ENCODE measurements at regions not wholly inside any gene's neighbourhood (a gene's known extent, or its start where the extent isn't known, plus 50 kb on each side); places are given as distances from the start of the nearest gene placed in this dataset.

DNA sequence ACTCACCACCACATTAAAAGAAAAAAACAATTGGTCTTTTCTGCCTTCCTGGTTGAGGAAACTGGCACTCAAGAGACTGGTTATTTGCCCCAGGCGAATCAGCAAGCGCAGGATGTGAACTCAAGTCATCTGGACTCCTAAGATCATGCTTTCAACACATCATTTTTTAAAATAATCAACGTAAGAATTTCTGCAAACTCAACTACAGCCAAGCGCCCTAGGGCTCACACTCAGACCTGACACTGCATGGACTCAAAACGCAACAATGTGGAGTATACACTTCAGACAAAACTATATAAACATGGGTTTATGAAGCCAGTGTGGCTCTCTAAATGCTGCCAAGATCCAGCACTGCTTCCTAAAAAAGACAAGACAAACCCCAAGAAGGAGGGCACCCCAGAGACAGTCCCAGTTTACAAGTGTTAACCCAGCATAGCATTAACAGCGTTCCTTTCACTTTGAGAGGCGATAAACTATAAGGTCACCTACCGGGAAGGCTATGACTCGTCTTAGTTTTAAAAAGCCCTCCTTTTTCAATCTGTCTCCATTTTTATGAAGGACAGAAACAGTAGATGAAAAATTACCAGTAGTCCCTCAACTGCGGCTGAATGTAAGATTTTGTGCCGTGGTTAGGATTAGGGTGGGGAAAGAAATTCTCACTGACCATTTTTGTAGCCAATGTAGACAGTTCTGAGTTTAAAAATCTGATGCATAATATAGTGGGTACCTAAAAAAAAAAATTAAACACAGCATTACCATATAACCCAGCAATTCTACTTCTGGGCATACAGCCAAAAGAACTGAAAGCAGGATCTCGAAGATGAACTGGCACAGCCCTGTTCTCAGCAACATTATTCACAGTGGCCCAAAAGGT, 54.8 kb downstream of the SIPA1L2 start (continued):
- TF ChIP-seq, protein P1, sequence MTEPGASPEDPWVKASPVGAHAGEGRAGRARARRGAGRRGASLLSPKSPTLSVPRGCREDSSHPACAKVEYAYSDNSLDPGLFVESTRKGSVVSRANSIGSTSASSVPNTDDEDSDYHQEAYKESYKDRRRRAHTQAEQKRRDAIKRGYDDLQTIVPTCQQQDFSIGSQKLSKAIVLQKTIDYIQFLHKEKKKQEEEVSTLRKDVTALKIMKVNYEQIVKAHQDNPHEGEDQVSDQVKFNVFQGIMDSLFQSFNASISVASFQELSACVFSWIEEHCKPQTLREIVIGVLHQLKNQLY (CRISPR knock-in tag; IDR thresholded peaks at IDR 0.05): no peak
- TF ChIP-seq, protein P2, sequence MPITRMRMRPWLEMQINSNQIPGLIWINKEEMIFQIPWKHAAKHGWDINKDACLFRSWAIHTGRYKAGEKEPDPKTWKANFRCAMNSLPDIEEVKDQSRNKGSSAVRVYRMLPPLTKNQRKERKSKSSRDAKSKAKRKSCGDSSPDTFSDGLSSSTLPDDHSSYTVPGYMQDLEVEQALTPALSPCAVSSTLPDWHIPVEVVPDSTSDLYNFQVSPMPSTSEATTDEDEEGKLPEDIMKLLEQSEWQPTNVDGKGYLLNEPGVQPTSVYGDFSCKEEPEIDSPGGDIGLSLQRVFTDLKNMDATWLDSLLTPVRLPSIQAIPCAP (CRISPR knock-in tag; IDR thresholded peaks at IDR 0.05): no peak

DNA sequence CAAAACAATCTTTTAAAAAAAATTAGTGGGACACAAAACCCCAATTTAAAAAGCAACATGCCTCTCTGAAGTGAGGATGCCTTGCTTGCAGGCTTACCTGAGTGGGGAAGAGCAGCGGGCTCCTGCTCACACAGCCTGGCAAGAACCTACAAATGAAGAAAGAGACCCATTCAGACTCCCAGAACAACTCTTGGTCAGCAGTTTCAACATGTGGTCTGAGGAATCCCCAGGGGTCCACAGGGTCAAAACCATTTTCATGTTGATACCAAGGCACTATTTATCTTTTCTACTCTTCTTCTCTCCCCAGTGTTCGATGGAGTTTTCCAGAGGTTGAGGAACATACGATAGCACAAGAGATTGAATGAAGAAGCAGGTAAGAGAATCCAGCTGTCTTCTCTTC, 55.9 kb downstream of the SIPA1L2 start:
- no peaks in the 10 kb centered on the region for H3K9me3 Mint-ChIP-seq
- ChIA-PET POLR2A (no interaction called here), CTCF (no interaction called here)
- no peaks in the 10 kb centered on the region for H3K36me3 Mint-ChIP-seq
- H3K27ac Mint-ChIP-seq: no peak overlapping the region
- no peak for ATAC-seq
- H3K4me1 Mint-ChIP-seq: peaks cover 63% of the 10 kb centered on the region
- no peak for DNase-seq (ENCODE audit: low spot score)
- H3K4me3 Mint-ChIP-seq: no peak overlapping the region
- H3K27me3 Mint-ChIP-seq (ENCODE audit: low read depth): no peaks in the 10 kb centered on the region; the same call in 1 of the 2 replicates
- TF ChIP-seq, protein P3, sequence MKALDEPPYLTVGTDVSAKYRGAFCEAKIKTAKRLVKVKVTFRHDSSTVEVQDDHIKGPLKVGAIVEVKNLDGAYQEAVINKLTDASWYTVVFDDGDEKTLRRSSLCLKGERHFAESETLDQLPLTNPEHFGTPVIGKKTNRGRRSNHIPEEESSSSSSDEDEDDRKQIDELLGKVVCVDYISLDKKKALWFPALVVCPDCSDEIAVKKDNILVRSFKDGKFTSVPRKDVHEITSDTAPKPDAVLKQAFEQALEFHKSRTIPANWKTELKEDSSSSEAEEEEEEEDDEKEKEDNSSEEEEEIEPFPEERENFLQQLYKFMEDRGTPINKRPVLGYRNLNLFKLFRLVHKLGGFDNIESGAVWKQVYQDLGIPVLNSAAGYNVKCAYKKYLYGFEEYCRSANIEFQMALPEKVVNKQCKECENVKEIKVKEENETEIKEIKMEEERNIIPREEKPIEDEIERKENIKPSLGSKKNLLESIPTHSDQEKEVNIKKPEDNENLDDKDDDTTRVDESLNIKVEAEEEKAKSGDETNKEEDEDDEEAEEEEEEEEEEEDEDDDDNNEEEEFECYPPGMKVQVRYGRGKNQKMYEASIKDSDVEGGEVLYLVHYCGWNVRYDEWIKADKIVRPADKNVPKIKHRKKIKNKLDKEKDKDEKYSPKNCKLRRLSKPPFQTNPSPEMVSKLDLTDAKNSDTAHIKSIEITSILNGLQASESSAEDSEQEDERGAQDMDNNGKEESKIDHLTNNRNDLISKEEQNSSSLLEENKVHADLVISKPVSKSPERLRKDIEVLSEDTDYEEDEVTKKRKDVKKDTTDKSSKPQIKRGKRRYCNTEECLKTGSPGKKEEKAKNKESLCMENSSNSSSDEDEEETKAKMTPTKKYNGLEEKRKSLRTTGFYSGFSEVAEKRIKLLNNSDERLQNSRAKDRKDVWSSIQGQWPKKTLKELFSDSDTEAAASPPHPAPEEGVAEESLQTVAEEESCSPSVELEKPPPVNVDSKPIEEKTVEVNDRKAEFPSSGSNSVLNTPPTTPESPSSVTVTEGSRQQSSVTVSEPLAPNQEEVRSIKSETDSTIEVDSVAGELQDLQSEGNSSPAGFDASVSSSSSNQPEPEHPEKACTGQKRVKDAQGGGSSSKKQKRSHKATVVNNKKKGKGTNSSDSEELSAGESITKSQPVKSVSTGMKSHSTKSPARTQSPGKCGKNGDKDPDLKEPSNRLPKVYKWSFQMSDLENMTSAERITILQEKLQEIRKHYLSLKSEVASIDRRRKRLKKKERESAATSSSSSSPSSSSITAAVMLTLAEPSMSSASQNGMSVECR (CRISPR knock-in tag; IDR thresholded peaks at IDR 0.05; ENCODE audit: borderline replicate concordance): no peak
- no peak for TF ChIP-seq SMAD3 (CRISPR knock-in tag; IDR thresholded peaks at IDR 0.05; ENCODE audit: borderline replicate concordance)
- TF ChIP-seq JAZF1 (CRISPR knock-in tag; IDR thresholded peaks at IDR 0.05): no peak
- TF ChIP-seq, protein P4, sequence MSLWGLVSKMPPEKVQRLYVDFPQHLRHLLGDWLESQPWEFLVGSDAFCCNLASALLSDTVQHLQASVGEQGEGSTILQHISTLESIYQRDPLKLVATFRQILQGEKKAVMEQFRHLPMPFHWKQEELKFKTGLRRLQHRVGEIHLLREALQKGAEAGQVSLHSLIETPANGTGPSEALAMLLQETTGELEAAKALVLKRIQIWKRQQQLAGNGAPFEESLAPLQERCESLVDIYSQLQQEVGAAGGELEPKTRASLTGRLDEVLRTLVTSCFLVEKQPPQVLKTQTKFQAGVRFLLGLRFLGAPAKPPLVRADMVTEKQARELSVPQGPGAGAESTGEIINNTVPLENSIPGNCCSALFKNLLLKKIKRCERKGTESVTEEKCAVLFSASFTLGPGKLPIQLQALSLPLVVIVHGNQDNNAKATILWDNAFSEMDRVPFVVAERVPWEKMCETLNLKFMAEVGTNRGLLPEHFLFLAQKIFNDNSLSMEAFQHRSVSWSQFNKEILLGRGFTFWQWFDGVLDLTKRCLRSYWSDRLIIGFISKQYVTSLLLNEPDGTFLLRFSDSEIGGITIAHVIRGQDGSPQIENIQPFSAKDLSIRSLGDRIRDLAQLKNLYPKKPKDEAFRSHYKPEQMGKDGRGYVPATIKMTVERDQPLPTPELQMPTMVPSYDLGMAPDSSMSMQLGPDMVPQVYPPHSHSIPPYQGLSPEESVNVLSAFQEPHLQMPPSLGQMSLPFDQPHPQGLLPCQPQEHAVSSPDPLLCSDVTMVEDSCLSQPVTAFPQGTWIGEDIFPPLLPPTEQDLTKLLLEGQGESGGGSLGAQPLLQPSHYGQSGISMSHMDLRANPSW (CRISPR knock-in tag; conservative IDR thresholded peaks at IDR 0.05; ENCODE audit: low read depth): no peak
- TF ChIP-seq, protein P1 (CRISPR knock-in tag; IDR thresholded peaks at IDR 0.05): no peak
- TF ChIP-seq, protein P5, sequence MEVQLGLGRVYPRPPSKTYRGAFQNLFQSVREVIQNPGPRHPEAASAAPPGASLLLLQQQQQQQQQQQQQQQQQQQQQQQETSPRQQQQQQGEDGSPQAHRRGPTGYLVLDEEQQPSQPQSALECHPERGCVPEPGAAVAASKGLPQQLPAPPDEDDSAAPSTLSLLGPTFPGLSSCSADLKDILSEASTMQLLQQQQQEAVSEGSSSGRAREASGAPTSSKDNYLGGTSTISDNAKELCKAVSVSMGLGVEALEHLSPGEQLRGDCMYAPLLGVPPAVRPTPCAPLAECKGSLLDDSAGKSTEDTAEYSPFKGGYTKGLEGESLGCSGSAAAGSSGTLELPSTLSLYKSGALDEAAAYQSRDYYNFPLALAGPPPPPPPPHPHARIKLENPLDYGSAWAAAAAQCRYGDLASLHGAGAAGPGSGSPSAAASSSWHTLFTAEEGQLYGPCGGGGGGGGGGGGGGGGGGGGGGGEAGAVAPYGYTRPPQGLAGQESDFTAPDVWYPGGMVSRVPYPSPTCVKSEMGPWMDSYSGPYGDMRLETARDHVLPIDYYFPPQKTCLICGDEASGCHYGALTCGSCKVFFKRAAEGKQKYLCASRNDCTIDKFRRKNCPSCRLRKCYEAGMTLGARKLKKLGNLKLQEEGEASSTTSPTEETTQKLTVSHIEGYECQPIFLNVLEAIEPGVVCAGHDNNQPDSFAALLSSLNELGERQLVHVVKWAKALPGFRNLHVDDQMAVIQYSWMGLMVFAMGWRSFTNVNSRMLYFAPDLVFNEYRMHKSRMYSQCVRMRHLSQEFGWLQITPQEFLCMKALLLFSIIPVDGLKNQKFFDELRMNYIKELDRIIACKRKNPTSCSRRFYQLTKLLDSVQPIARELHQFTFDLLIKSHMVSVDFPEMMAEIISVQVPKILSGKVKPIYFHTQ (CRISPR knock-in tag; IDR thresholded peaks at IDR 0.05): no peak
- TF ChIP-seq FOXP1 (CRISPR knock-in tag; IDR thresholded peaks at IDR 0.05; ENCODE audit: borderline replicate concordance): no peak
- TF ChIP-seq HMGA2 (CRISPR knock-in tag; IDR thresholded peaks at IDR 0.05): no peak
- no peak for TF ChIP-seq TEAD4 (CRISPR knock-in tag; IDR thresholded peaks at IDR 0.05)
- TF ChIP-seq ZBTB21 (CRISPR knock-in tag; IDR thresholded peaks at IDR 0.05; ENCODE audit: borderline replicate concordance): no peak
- TF ChIP-seq, protein P6, sequence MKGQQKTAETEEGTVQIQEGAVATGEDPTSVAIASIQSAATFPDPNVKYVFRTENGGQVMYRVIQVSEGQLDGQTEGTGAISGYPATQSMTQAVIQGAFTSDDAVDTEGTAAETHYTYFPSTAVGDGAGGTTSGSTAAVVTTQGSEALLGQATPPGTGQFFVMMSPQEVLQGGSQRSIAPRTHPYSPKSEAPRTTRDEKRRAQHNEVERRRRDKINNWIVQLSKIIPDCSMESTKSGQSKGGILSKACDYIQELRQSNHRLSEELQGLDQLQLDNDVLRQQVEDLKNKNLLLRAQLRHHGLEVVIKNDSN (CRISPR knock-in tag; IDR thresholded peaks at IDR 0.05): no peak
- TF ChIP-seq, protein P2 (CRISPR knock-in tag; IDR thresholded peaks at IDR 0.05): no peak
- no peak for TF ChIP-seq NR3C1 (CRISPR knock-in tag; conservative IDR thresholded peaks at IDR 0.05; ENCODE audit: low read depth)
- TF ChIP-seq, protein P7, sequence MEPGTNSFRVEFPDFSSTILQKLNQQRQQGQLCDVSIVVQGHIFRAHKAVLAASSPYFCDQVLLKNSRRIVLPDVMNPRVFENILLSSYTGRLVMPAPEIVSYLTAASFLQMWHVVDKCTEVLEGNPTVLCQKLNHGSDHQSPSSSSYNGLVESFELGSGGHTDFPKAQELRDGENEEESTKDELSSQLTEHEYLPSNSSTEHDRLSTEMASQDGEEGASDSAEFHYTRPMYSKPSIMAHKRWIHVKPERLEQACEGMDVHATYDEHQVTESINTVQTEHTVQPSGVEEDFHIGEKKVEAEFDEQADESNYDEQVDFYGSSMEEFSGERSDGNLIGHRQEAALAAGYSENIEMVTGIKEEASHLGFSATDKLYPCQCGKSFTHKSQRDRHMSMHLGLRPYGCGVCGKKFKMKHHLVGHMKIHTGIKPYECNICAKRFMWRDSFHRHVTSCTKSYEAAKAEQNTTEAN (CRISPR knock-in tag; IDR thresholded peaks at IDR 0.05): no peak
- TF ChIP-seq, protein P8, sequence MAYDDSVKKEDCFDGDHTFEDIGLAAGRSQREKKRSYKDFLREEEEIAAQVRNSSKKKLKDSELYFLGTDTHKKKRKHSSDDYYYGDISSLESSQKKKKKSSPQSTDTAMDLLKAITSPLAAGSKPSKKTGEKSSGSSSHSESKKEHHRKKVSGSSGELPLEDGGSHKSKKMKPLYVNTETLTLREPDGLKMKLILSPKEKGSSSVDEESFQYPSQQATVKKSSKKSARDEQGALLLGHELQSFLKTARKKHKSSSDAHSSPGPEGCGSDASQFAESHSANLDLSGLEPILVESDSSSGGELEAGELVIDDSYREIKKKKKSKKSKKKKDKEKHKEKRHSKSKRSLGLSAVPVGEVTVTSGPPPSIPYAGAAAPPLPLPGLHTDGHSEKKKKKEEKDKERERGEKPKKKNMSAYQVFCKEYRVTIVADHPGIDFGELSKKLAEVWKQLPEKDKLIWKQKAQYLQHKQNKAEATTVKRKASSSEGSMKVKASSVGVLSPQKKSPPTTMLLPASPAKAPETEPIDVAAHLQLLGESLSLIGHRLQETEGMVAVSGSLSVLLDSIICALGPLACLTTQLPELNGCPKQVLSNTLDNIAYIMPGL (CRISPR knock-in tag; IDR thresholded peaks at IDR 0.05): no peak
- TF ChIP-seq ESRRA (CRISPR knock-in tag; IDR thresholded peaks at IDR 0.05; ENCODE audit: borderline replicate concordance): no peak
